HK-2 (cell line): ENCODE measurements at regions not wholly inside any gene's neighbourhood (a gene's known extent, or its start where the extent isn't known, plus 50 kb on each side); places are given as distances from the start of the nearest gene placed in this dataset.
A peak's percentile ranks its signal among the peaks of the same experiment; 100 is the strongest.
"Not testable (repeated sequence)": the region's sequence is repeated elsewhere in the genome, so short reads cannot be mapped to it uniquely, and the experiment has no call there.

Source experiments
- DNase-seq: peaks from one replicate; pipeline ENCODE4 v3.0.0-alpha.2; 2018; ENCODE audit not compliant: unreplicated experiment

DNA sequence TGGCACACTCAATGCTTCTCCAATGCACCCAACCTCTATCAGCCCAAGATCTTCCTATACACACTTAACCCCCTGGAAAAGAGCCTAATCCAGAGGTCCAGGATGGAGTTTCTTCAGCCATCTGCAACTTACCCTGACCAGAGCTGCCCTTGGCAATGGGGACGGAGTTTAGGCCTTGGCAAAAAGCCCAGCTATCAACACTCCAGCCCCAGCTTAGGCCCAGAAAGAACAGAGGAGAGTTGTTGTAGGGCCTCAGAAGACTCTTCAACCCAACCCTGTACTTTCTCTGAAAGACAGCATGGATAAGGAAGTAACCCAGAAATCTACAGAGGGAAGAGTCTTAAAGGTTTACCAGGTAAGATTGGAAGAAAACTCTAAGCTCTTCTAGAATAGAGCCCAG, 219.3 kb upstream of the PELI2 start:
- DNase-seq = no peak

DNA sequence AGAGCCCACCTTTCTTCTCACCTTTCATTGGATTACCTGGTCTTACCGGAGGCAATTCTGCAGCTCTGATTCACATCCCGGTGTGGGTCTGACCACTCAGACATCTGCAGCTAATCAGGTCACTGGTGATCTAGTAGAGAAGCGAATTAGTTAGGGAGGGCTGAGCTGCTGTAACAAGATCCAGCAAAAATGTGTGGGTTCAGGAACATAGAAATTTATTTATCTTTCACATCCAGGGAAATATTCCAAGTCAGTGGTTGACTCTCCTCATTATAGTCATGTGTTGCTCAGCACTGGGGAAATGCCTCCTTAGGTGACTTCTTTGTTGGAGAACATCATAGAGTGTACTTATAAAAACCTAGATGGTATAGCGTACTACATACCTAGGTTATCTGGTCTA, 218.7 kb upstream of the PELI2 start:
- DNase-seq = no peak

DNA sequence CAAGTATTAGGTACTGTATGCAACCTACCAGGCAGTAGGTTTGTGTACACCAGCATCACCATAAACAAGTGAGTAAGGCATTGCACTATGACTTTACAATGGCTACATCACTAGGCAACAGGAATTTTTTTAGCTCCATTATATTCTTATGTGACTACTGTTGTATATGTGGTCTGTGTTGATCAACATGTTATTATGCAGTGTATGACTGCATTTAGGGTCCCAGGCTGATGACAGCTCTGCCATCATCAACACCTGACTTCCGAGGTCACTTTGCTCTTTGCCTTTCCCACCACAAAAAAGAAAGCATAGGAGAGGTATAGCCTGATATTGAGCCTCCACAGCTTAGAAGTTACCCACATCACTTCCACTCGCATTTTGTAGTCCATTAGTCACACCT, 217.5 kb upstream of the PELI2 start:
- DNase-seq = no peak

DNA sequence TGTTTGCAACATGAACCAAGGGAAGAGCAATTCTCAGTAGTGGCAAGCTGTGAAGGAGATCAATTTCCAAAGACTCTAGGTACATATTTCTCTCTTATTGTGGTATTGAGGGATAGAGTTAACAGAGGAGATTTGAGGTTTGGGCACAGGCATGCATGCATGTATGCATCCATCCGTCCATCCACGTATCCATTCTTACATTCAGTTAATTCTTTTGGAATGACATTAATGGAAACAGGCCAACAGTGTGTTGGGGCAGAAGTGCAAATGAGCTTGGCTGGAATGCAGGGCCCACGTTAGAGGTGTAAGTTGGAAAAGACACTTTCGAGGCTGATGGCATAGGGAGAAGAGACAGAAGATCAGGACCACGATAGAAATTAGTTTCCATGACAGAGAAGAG, 216.9 kb upstream of the PELI2 start:
- no peak for DNase-seq

DNA sequence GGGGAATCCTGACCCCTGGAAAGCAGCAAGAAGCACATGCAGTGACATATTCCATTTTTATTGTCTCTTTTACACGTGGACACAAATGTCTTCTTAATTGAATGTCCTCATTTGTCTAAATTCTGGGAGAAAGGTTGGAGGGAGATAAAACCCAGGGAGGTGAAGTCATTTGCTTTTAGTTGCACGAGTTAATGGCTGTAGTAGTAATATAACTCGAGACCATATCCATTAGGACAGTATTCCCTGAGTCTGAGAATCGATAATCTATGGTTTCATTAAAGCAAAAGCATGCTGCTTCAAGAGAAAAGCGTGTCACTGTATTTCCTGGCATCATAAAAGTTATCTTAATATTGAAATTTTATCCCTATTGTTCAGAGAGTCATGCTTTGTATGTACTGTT, 216.0 kb upstream of the PELI2 start:
- DNase-seq = no peak

DNA sequence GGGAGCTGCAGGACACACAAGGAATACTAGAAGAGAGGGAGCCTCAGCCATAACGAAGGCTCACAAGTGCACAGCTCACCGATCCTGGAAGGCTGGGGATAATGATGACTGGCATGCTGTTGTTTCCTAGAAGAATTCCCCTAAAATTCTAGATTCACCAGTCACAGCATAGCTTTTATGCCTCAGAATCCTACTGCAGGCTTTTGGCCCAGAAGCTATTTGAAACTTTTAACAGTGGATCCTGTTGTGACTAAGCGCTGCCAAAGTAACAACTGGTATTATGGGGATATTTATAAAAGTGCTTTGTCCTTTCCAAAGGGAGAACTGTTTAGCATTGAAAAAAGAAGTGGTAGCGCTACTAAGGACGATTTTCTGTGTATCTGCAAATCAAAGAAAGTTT, 214.1 kb upstream of the PELI2 start:
- DNase-seq = no peak

DNA sequence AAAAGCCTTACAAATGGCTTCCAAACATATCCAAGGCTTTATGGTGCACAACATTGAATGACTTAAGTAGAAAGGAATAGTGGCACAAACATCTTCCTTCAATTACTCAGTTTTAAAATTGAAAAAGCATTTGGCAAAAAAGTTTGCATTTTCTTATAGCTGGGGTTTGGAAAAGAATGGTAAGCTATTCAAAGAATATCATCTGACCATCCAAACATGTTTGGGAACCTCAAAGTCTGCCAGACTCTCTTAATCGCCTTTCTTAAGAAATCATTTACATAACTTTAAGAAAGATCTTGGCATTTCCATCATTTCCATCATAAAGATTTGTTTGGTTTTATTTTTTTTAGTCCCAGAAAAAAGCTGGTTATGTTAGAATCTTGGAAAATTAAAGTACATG, 210.1 kb upstream of the PELI2 start:
- no peak for DNase-seq

DNA sequence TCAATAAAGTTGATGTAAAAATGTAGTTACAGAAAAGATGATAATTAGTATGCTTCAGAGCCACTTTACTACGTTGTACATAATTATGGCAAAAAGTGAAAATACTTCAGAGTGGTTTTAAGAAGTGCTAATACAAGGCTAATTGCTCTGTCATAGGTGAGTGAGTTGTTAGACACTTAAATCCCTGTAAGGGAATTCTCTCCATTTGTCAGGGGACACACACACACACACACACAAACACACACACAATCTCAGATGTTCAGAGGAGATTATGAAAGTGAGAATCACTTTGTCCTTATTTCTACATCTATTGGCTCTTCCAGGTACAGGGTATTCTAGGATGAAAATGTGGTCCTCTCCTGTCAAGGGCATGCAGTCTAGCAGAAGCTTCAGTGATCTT, 208.3 kb upstream of the PELI2 start:
- DNase-seq = no peak

DNA sequence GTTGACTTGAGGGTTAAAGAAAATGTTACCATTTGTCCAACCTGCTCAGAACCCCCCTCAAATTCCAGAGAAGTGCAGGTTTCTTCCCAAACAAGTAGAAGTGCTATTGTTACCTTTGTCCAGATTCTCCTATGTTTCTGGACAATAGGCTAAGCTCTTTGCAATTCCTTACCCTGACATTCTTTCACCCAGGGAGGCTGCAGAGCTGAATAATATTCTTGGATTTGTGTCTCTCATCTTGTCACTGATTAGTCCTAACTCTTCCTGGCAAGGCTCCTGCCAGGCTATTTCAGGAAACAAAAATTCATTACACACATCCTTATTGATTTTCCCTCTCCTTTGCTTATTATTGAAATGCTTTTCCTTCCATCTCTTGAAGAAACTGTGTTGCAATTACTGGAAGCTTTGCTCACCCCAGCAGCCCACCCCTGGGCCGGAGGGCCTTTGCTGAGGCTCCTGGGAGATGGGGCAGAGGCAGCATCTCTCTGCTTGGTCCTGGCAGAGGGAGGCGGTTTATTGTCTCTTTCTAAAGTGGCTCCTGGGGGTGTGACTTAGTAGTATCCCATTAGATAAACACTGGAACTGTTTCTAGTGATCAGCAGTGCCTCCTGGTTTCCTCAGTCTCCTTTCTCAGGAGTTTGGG, 207.5 kb upstream of the PELI2 start:
- no peak for DNase-seq

DNA sequence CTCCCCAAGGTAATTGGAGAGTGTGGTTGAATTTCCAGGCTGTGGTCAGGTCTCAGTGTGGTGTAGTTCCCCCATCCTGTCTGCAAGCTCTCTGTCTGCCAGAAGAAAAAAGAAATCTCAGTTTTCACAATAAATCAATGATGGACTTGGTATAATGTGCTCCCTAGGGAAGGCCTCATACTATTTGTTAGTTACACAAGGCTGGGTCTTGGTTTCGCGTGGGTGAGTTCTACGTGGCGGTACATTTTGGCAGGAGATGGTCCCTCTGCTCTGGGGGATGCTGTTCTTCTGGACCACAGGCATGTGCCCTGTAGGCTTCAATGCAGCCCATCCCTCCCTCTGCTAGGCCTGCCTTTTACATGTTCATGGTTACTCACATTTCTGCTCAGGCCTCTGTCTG, 206.4 kb upstream of the PELI2 start:
- no peak for DNase-seq

DNA sequence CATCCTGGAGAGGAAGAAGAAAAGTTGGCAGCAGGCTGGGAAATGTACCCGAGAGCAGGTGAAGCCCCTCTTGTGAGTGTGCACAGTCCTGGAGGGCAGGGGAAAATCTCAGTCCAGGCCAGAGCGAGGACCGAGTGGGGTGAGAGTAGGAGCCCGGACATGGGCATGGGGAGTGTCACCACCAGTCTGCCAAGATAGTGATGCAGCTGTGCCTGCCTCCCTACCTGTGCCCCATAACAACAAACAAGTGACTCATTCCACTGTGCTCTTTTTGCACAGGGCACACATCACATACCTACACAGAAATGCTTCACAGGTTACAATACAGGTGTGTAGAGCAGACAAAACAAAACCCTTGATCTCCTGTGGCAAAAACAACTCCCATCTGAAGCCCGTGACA, 205.9 kb upstream of the PELI2 start:
- DNase-seq = no peak

DNA sequence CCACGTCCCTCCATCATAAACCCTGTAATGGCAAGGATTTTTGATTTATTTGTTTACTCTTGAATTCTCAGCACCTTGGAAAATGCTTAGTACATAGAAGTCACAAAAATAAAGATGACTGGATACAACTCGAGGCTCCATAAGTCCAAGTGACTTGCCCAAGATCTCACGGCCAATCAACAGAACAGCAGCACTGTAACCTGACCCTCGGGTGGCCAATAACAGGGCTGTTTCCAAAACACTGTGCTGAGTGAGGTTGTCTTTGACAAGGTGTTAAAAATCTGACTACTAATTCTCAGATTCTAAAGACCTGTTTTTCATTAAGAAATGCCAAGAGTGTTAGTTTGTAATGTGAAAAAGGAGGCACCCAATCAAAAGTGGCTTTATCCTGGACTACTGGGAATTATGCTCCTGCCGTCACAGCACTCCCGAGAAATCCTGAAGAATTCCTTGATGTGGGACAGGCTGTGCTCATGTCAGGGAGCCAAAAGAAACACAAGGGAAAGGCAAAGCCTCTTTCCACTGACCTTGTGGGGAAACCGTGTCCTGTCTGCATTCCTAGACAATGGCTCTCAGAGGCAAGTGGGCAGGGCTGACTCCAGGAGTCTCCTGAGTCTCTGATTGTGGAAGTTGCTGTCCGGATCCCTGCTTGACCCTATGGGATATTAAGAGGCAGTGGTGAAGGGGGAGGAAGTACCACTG, 204.7 kb upstream of the PELI2 start:
- DNase-seq = no peak

DNA sequence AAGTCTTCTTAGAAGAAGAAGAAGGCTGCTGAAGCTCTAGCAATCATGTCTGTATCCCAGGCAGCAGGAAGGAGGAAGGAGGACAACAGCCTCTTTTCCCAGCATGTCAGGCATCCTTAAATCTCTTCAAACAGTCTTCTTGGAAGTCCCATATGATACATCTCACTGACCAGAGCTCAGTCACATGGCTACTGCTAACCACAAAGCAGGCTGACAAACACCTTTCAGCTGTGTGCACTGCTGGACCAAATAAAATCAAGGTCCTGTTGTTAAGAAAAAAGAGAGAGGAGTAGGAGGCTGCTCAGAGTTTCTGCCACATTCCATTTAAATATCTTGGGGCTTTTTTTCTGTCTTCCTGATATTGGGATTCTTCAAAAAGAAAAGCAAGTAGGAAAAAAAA, 203.4 kb upstream of the PELI2 start:
- DNase-seq = peak; percentile 11

DNA sequence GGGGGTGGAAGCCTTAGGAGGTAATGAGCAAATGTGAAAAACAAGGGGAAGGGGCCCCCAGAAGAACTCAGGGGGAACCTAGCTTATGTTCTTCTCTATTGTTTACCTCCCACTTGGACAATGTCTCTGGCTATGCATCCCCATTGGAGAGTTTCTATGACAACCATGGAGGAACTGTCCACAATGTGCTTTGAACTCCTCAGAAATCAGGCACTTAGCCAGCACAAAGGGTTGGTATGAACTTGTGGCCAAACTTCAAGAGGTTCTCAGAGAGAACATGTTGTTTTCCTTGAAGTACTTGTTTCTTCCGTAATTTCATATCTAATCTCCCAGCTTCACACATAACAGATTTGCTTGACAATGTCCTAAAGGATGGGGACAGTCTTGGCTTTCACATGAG, 202.8 kb upstream of the PELI2 start:
- no peak for DNase-seq

DNA sequence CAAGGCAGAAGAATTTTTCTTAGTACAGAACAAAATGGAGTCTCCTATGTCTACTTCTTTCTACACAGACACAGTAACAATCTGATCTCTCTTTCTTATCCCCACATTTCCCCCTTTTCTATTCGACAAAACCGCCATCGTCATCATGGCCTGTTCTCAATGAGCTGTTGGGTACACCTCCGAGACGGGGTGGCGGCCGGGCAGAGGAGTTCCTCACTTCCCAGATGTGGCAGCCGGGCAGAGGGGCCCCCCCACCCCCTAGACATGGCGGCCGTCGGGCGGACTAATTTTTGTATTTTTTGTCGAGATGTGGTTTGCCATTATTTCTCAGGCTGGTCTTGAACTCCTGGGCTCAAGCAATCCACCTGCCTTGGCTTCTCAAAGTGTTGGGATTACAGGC, 198.4 kb upstream of the PELI2 start:
- DNase-seq = not testable (repeated sequence)

DNA sequence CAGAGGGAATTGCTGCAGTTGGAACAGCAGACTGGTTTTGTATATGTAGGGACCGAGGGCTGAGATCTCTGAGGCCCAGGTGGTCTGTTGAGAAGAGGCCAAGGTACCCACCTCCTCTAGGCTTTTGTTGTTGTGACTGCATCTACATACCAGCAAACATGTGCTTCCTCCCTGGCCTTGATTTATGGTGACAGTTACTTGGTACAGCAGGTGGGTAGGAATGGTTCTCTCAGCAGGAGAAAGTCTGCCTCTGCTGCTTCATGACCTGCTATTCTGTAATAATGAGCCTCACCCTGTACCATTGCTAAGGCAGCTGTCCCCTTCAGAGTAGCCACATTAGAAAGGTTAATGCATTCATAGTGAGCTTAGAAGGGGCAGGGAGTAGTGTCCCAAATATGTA, 196.7 kb upstream of the PELI2 start:
- no peak for DNase-seq

DNA sequence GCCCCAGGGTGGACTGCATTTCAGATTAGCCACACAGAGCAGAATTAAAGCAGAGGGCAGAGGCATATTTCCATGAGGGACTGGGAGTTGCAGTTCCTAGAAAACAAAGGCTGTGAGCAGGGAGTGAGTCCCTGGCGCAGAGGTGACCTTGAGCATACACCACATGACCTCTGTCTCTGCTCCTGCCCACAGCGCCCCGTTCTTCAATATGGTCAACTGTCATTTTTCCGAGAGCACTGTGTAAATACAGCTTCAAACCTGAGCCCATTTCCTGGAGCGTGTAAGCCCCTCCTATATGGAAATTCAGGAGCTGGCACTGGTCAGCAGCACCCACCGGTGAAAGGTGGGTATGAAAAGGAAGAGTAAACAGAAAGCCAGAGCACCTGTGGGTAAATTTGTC, 192.2 kb upstream of the PELI2 start:
- no peak for DNase-seq

DNA sequence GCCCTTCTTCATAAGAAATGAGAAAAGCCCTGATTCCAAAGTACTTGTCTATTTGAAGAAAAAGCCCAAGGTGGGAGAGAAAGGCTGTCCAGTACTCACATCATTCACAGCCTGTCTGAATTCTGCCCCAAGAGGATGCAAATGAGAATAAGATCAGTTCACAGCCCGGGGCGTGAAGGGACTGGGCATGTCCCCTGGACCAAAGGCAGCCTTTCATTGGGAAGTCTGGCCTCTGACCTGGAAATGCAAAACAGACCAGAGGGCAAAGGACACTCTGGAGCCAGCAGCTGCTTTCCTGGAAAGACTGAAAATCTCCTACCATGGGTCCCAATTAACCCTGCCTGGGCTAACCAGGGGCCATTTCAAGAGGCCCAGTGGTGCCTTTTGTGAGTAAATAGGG, 191.2 kb upstream of the PELI2 start:
- DNase-seq = no peak

DNA sequence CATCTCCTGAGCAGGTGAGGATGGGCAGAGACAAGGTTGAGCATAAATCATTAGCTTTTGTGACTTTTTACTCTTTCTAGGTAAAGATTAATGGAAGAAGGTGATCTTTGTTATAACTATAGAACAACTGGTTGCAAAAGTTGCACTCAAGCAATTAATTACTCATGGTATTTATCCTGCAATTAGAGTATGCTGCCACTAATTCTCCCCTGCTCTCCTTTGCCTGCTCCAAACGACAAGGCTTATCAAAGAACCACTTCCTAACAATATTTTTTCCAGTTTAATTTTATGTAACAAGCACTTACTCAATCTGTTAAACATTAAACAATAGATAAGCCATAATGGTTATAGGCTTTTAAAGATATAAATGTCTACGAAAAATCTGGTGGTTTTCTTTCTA, 189.9 kb upstream of the PELI2 start:
- DNase-seq = no peak

DNA sequence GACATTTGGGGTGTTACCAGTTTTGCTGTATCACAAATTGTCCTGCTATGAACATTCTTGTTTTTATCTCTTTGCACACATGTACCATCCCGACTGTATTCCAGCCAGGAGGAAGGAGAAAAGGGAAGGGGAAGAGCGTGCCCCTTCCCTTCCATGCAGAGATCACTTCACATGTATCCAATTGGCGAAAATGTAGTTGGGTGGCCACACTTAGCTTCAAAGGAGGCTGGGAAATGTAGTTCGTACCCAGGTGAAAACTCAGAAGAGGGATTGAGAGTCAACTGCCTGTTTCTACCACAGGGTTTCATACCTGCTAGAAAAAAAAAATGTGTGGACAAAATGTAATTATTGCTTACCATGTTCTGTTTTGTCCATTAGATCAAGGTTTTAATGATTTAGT, 189.1 kb upstream of the PELI2 start:
- no peak for DNase-seq

DNA sequence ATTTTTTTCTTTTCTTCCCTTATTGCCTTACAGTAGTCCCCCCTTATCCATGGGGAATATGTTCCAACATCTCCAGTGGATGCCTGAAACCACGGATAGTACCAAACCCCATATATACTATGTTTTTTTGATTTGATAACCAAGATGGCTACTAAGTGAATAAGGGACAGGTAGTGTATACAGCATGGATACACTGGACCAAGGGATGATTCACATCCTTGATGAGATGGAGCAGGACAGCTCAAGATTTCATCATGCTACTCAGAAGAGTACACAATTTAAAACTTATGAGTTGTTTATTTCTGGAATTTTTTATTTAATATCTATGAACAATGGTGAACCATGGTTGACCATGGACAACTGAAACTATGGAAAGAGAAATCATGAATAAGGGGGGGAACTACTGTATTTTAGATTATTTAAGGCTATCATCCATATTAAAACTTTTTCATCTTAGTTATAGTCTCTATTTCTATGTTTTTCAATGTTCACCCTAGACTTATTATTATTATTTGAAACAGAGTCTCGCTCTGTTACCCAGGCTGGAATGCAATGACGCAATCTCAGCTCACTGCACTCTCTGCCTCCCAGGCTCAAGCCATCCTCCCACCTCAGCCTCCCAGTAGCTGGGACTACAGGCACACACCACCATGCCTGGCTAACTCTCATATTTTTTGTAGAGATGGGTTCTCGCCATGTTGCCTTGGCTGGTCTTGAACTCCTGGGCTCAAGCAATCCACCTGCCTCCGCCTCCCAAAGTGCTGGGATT, 188.0 kb upstream of the PELI2 start:
- DNase-seq = no peak

DNA sequence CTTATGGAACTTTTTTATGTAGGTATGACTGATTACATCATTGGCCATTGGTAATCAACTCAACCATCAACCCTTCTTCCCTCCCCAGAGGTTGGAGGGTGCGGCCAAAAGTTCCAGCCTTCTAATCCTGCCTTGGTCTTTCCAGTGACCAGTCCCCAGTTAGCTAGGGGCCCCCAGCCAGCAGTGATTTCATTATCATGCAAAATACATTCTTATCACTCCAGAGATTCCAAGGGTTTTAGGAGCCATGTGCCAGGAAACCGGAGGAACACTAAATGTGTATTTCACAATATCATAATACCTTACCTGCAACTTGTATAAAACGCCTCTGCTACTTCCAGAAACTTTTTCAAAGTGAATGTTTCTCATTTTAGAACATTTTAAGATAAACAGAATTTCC, 181.5 kb upstream of the PELI2 start:
- no peak for DNase-seq

DNA sequence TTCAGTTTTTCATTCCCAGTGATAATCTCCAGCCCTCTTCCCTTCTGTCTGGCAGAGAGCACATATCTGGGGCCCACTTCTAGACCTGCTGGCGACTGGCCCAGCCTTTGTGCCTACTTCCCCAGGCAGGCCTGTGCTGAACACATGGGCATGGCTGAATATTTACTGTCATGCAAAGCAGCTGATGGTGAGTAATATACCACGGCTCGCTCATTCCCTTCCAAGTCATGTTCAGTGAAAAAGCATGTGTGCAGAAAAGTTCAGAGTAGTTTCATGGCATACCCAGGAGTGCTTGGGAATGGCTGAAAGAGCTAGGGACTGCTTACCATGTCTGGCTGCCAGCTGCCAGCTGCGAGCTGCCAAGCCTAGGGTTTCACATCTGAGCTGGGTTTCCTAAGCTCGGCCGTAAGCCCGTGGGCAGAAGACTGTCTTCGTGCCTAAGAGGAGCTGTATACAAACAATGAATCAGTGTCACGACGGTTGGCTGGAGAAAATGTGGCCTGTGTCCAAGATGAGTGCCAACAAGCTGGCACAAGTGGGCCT, 179.9 kb upstream of the PELI2 start:
- peak; percentile 22 for DNase-seq
